Loucy (cell line): ENCODE measurements at regions not wholly inside any gene's neighbourhood (a gene's known extent, or its start where the extent isn't known, plus 50 kb on each side); places are given as distances from the start of the nearest gene placed in this dataset.

ENCODE experiments used
- CTCF ChIP-seq: fragments of 200-600 bp; sonication (generic); conservative IDR thresholded peaks from 2 replicates; pipeline ENCODE4 v1.5.1; 2014; ENCODE audit warnings: mild to moderate bottlenecking, antibody characterized with exemption, low read length
- EZH2phosphoT487 ChIP-seq: fragments of 200-600 bp; IDR thresholded peaks from 2 replicates; pipeline ENCODE4 v1.6.1; 2018; ENCODE audit warnings: antibody characterized with exemption, mild to moderate bottlenecking, moderate library complexity, borderline replicate concordance

- TF ChIP-seq EZH2phosphoT487 (no peak), CTCF (no peak)
These were observed 1362.0 kb downstream of the CDH8 start for GRCh38 chr16:60674241-60674640.
